HUES6 (cell line): ENCODE measurements at regions not wholly inside any gene's neighbourhood (a gene's known extent, or its start where the extent isn't known, plus 50 kb on each side); places are given as distances from the start of the nearest gene placed in this dataset.

ENCODE experiments used
- H3K27ac ChIP-seq: 2 replicates; pipeline ENCODE4 v1.7.0; 2013; ENCODE audit warnings: low read depth, mild to moderate bottlenecking, low read length, inconsistent platforms
- H3K27me3 ChIP-seq: 2 replicates; pipeline ENCODE4 v1.6.1; 2013; ENCODE audit warnings: low read length; ENCODE audit not compliant: control insufficient read depth, insufficient read depth
- H3K36me3 ChIP-seq: 2 replicates; pipeline ENCODE4 v1.6.1; 2013; ENCODE audit warnings: low read length; ENCODE audit not compliant: control insufficient read depth, insufficient read depth
- H3K4me1 ChIP-seq: 2 replicates; pipeline ENCODE4 v1.6.1; 2013; ENCODE audit warnings: low read length; ENCODE audit not compliant: control insufficient read depth, insufficient read depth
- H3K4me3 ChIP-seq: 2 replicates; pipeline ENCODE4 v1.5.1; 2013; ENCODE audit warnings: low read depth, low read length
- H3K9ac ChIP-seq: one replicate; pipeline ENCODE4 v1.6.1; 2013; ENCODE audit warnings: mild to moderate bottlenecking, low read length
- H3K9me3 ChIP-seq: 2 replicates; pipeline ENCODE4 v1.6.1; 2013; ENCODE audit warnings: low read depth, low read length; ENCODE audit not compliant: control insufficient read depth, insufficient read depth

GRCh38 chr14:36059531-36059930 lies 117.0 kb downstream of the PTCSC3 start:
- no peaks in the 10 kb centered on the region for H3K9me3 ChIP-seq
- H3K4me1 ChIP-seq: no peaks in the 10 kb centered on the region
- H3K4me3 ChIP-seq: no peak overlapping the region
- H3K36me3 ChIP-seq: no peaks in the 10 kb centered on the region
- H3K27me3 ChIP-seq: no peaks in the 10 kb centered on the region
- no peak overlapping the region for H3K9ac ChIP-seq
- no peak overlapping the region for H3K27ac ChIP-seq

- Histone ChIP-seq H3K4me1 (no peaks in the 10 kb centered on the region), H3K9me3 (no peaks in the 10 kb centered on the region), H3K27ac (no peak overlapping the region), H3K4me3 (no peak overlapping the region), H3K36me3 (no peaks in the 10 kb centered on the region), H3K9ac (no peak overlapping the region), H3K27me3 (no peaks in the 10 kb centered on the region)
Observed at GRCh38 chr14:36057452-36058116, 118.9 kb downstream of the PTCSC3 start.

- Histone ChIP-seq H3K36me3 (no peaks in the 10 kb centered on the region), H3K27ac (no peak overlapping the region)
Observed at GRCh38 chr14:36056845-36057244, 119.7 kb downstream of the PTCSC3 start.

GRCh38 chr14:36055681-36056225 lies 120.8 kb downstream of the PTCSC3 start:
- H3K4me3 ChIP-seq: no peak overlapping the region
- no peaks in the 10 kb centered on the region for H3K9me3 ChIP-seq
- no peaks in the 10 kb centered on the region for H3K36me3 ChIP-seq
- H3K9ac ChIP-seq: no peak overlapping the region
- no peaks in the 10 kb centered on the region for H3K27me3 ChIP-seq
- no peak overlapping the region for H3K27ac ChIP-seq
- H3K4me1 ChIP-seq: no peaks in the 10 kb centered on the region

More at GRCh38 chr14:36056845-36057244, 119.7 kb downstream of the PTCSC3 start:
- Histone ChIP-seq H3K4me1 (no peaks in the 10 kb centered on the region), H3K9ac (no peak overlapping the region), H3K27me3 (no peaks in the 10 kb centered on the region), H3K4me3 (no peak overlapping the region), H3K9me3 (no peaks in the 10 kb centered on the region)

- Histone ChIP-seq H3K9ac (no peak overlapping the region), H3K9me3 (no peaks in the 10 kb centered on the region), H3K36me3 (no peaks in the 10 kb centered on the region), H3K27me3 (no peaks in the 10 kb centered on the region), H3K4me3 (no peak overlapping the region), H3K4me1 (no peaks in the 10 kb centered on the region), H3K27ac (no peak overlapping the region)
Observed at GRCh38 chr14:36055052-36055378, 121.5 kb downstream of the PTCSC3 start.

- Histone ChIP-seq H3K27me3 (no peaks in the 10 kb centered on the region), H3K9ac (no peak overlapping the region), H3K36me3 (no peaks in the 10 kb centered on the region), H3K27ac (no peak overlapping the region), H3K4me1 (no peaks in the 10 kb centered on the region), H3K9me3 (no peaks in the 10 kb centered on the region), H3K4me3 (no peak overlapping the region)
Observed at GRCh38 chr14:36054353-36055051, 122.0 kb downstream of the PTCSC3 start.

GRCh38 chr14:36052681-36053080 lies 123.8 kb downstream of the PTCSC3 start:
- no peak overlapping the region for H3K27ac ChIP-seq
- H3K27me3 ChIP-seq: no peaks in the 10 kb centered on the region
- H3K4me3 ChIP-seq: no peak overlapping the region
- no peak overlapping the region for H3K9ac ChIP-seq
- H3K4me1 ChIP-seq: no peaks in the 10 kb centered on the region; the same call in 1 of the 2 replicates
- no peaks in the 10 kb centered on the region for H3K9me3 ChIP-seq
- no peaks in the 10 kb centered on the region for H3K36me3 ChIP-seq

GRCh38 chr14:36052063-36052462 lies 124.5 kb downstream of the PTCSC3 start:
- Histone ChIP-seq H3K9ac (no peak overlapping the region), H3K9me3 (no peaks in the 10 kb centered on the region), H3K4me1 (peaks cover 3% of the 10 kb centered on the region; the same call in 1 of the 2 replicates), H3K27ac (no peak overlapping the region), H3K27me3 (no peaks in the 10 kb centered on the region), H3K4me3 (no peak overlapping the region), H3K36me3 (no peaks in the 10 kb centered on the region)

GRCh38 chr14:36048667-36049066 lies 127.9 kb downstream of the PTCSC3 start:
- Histone ChIP-seq H3K4me1 (peaks cover 5% of the 10 kb centered on the region; the same call in 1 of the 2 replicates), H3K9ac (no peak overlapping the region), H3K36me3 (no peaks in the 10 kb centered on the region), H3K9me3 (no peaks in the 10 kb centered on the region), H3K27me3 (no peaks in the 10 kb centered on the region), H3K4me3 (no peak overlapping the region), H3K27ac (no peak overlapping the region)

- no peaks in the 10 kb centered on the region for H3K36me3 ChIP-seq
- H3K4me1 ChIP-seq: peaks cover 5% of the 10 kb centered on the region; the same call in 1 of the 2 replicates
- H3K27ac ChIP-seq: no peak overlapping the region
- no peak overlapping the region for H3K4me3 ChIP-seq
- H3K9me3 ChIP-seq: no peaks in the 10 kb centered on the region
- no peaks in the 10 kb centered on the region for H3K27me3 ChIP-seq
- no peak overlapping the region for H3K9ac ChIP-seq
Observed at GRCh38 chr14:36047912-36048311, 128.6 kb downstream of the PTCSC3 start.

- no peaks in the 10 kb centered on the region for H3K4me1 ChIP-seq
- no peaks in the 10 kb centered on the region for H3K9me3 ChIP-seq
- H3K27ac ChIP-seq: no peak overlapping the region
- no peaks in the 10 kb centered on the region for H3K27me3 ChIP-seq
- no peaks in the 10 kb centered on the region for H3K36me3 ChIP-seq
- no peak overlapping the region for H3K9ac ChIP-seq
- H3K4me3 ChIP-seq: no peak overlapping the region
Observed at GRCh38 chr14:36035675-36036074, 140.8 kb downstream of the PTCSC3 start.
